ENCODE measurements at regions not wholly inside any gene's neighbourhood (a gene's known extent, or its start where the extent isn't known, plus 50 kb on each side); places are given as distances from the start of the nearest gene placed in this dataset.

GRCh38 chr18:29629493-29630036 is 1413.0 kb downstream of the DSC3 start:
- no peak for DNase-seq (ENCODE audit: low read depth in 3 of 3, low spot score in 2 of 3)

GRCh38 chr18:29626094-29626493 is 1416.4 kb downstream of the DSC3 start:
- DNase-seq (ENCODE audit: low read depth in 3 of 3, low spot score in 2 of 3), result no peak

GRCh38 chr18:29616867-29617266 is 1425.7 kb downstream of the DSC3 start:
- no peak for DNase-seq (ENCODE audit: low read depth in 3 of 3, low spot score in 2 of 3)

- no peak for DNase-seq (ENCODE audit: low read depth in 3 of 3, low spot score in 2 of 3)
Observed at GRCh38 chr18:29608982-29609381, 1432.1 kb upstream of the CDH2 start.

GRCh38 chr18:29605365-29605764 is 1428.4 kb upstream of the CDH2 start:
- no peak for DNase-seq (ENCODE audit: low read depth in 3 of 3, low spot score in 2 of 3)

- no peak for DNase-seq (ENCODE audit: low read depth in 3 of 3, low spot score in 2 of 3)
Observed at GRCh38 chr18:29596959-29597358, 1420.0 kb upstream of the CDH2 start.

GRCh38 chr18:29594493-29594892 is 1417.6 kb upstream of the CDH2 start:
- DNase-seq (ENCODE audit: low read depth in 3 of 3, low spot score in 2 of 3), result no peak

- DNase-seq (ENCODE audit: low read depth in 3 of 3, low spot score in 2 of 3), result no peak
Observed at GRCh38 chr18:29588446-29589100, 1411.6 kb upstream of the CDH2 start.

- no peak for DNase-seq (ENCODE audit: low read depth in 3 of 3, low spot score in 2 of 3)
Observed at GRCh38 chr18:29586210-29586609, 1409.3 kb upstream of the CDH2 start.

GRCh38 chr18:29560270-29560669 is 1383.3 kb upstream of the CDH2 start:
- DNase-seq (ENCODE audit: low read depth in 3 of 3, low spot score in 2 of 3), result no peak

GRCh38 chr18:29556070-29556469 is 1379.1 kb upstream of the CDH2 start:
- DNase-seq (ENCODE audit: low read depth in 3 of 3, low spot score in 2 of 3), result no peak

- no peak for DNase-seq (ENCODE audit: low read depth in 3 of 3, low spot score in 2 of 3)
Observed at GRCh38 chr18:29549759-29550158, 1372.8 kb upstream of the CDH2 start.

GRCh38 chr18:29547626-29548025 is 1370.7 kb upstream of the CDH2 start:
- DNase-seq (ENCODE audit: low read depth in 3 of 3, low spot score in 2 of 3), result no peak

- DNase-seq (ENCODE audit: low read depth in 3 of 3, low spot score in 2 of 3), result no peak
Observed at GRCh38 chr18:29540548-29540947, 1363.6 kb upstream of the CDH2 start.

GRCh38 chr18:29531746-29532145 is 1354.8 kb upstream of the CDH2 start:
- DNase-seq (ENCODE audit: low read depth in 3 of 3, low spot score in 2 of 3), result no peak

GRCh38 chr18:29523371-29523770 is 1346.4 kb upstream of the CDH2 start:
- no peak for DNase-seq (ENCODE audit: low read depth in 3 of 3, low spot score in 2 of 3)

- DNase-seq (ENCODE audit: low read depth in 3 of 3, low spot score in 2 of 3), result no peak
Observed at GRCh38 chr18:29512761-29513160, 1335.8 kb upstream of the CDH2 start.

GRCh38 chr18:29512203-29512602 is 1335.3 kb upstream of the CDH2 start:
- peak in 1 of 3 donors; percentile 19 for DNase-seq (ENCODE audit: low read depth in 3 of 3, low spot score in 2 of 3)

GRCh38 chr18:29501952-29502351 is 1325.0 kb upstream of the CDH2 start:
- DNase-seq (ENCODE audit: low read depth in 3 of 3, low spot score in 2 of 3), result no peak

- DNase-seq (ENCODE audit: low read depth in 3 of 3, low spot score in 2 of 3), result no peak
Observed at GRCh38 chr18:29496152-29496680, 1319.3 kb upstream of the CDH2 start.

GRCh38 chr18:29494371-29494770 is 1317.4 kb upstream of the CDH2 start:
- DNase-seq (ENCODE audit: low read depth in 3 of 3, low spot score in 2 of 3), result no peak

- DNase-seq (ENCODE audit: low read depth in 3 of 3, low spot score in 2 of 3), result no peak
Observed at GRCh38 chr18:29491907-29492306, 1315.0 kb upstream of the CDH2 start.

- DNase-seq (ENCODE audit: low read depth in 3 of 3, low spot score in 2 of 3), result no peak
Observed at GRCh38 chr18:29488617-29489016, 1311.7 kb upstream of the CDH2 start.
